ENCODE measurements at regions not wholly inside any gene's neighbourhood (a gene's known extent, or its start where the extent isn't known, plus 50 kb on each side); places are given as distances from the start of the nearest gene placed in this dataset.

- Mint-ChIP-seq H3K27me3 (no peaks in the 10 kb centered on the region), H3K4me3 (no peak overlapping the region), H3K4me1 (no peaks in the 10 kb centered on the region), H3K36me3 (no peaks in the 10 kb centered on the region), H3K27ac (no peak overlapping the region), H3K9me3 (peaks cover 0 to 9% (median 2%) of the 10 kb centered on the region in 7 donors)
- ATAC-seq (ENCODE audit: low read depth in 2 of 2) = no peak
- DNase-seq = no peak
These were observed 874.1 kb downstream of the GRM8 start for GRCh38 chr7:126378642-126379041.

GRCh38 chr7:126370038-126370668 is 882.6 kb downstream of the GRM8 start:
- no peak overlapping the region for H3K4me3 Mint-ChIP-seq
- DNase-seq = no peak
- no peaks in the 10 kb centered on the region for H3K27me3 Mint-ChIP-seq
- H3K9me3 Mint-ChIP-seq = peaks cover 0 to 10% (median 1%) of the 10 kb centered on the region in 7 donors
- H3K36me3 Mint-ChIP-seq = no peaks in the 10 kb centered on the region
- no peaks in the 10 kb centered on the region for H3K4me1 Mint-ChIP-seq
- no peak overlapping the region for H3K27ac Mint-ChIP-seq
- no peak for ATAC-seq (ENCODE audit: low read depth in 2 of 2)

GRCh38 chr7:126362746-126363145 is 890.0 kb downstream of the GRM8 start:
- no peak for DNase-seq
- H3K36me3 Mint-ChIP-seq = no peaks in the 10 kb centered on the region
- peaks cover 0 to 9% (median 3%) of the 10 kb centered on the region in 7 donors for H3K9me3 Mint-ChIP-seq
- no peak overlapping the region for H3K4me3 Mint-ChIP-seq
- no peaks in the 10 kb centered on the region for H3K27me3 Mint-ChIP-seq
- H3K27ac Mint-ChIP-seq = no peak overlapping the region
- ATAC-seq (ENCODE audit: low read depth in 2 of 2) = no peak
- no peaks in the 10 kb centered on the region for H3K4me1 Mint-ChIP-seq

GRCh38 chr7:126361183-126361582 is 891.6 kb downstream of the GRM8 start:
- ATAC-seq (ENCODE audit: low read depth in 2 of 2) (no peak), DNase-seq (no peak)
- H3K27ac Mint-ChIP-seq = no peak overlapping the region
- no peak overlapping the region for H3K4me3 Mint-ChIP-seq
- no peaks in the 10 kb centered on the region for H3K4me1 Mint-ChIP-seq
- no peaks in the 10 kb centered on the region for H3K27me3 Mint-ChIP-seq
- H3K9me3 Mint-ChIP-seq = peaks cover 0 to 9% (median 3%) of the 10 kb centered on the region in 7 donors
- no peaks in the 10 kb centered on the region for H3K36me3 Mint-ChIP-seq

- ATAC-seq (ENCODE audit: low read depth in 2 of 2) = no peak
- Mint-ChIP-seq H3K27me3 (no peaks in the 10 kb centered on the region), H3K4me3 (no peak overlapping the region), H3K9me3 (peaks cover 0 to 10% (median 5%) of the 10 kb centered on the region in 7 donors), H3K4me1 (no peaks in the 10 kb centered on the region), H3K36me3 (no peaks in the 10 kb centered on the region), H3K27ac (no peak overlapping the region)
- no peak for DNase-seq
These were observed 912.9 kb downstream of the GRM8 start for GRCh38 chr7:126339813-126340212.

- Mint-ChIP-seq H3K27ac (no peak overlapping the region), H3K36me3 (no peaks in the 10 kb centered on the region), H3K4me3 (no peak overlapping the region), H3K27me3 (no peaks in the 10 kb centered on the region), H3K9me3 (peaks cover 0 to 35% (median 3%) of the 10 kb centered on the region in 7 donors), H3K4me1 (no peaks in the 10 kb centered on the region)
- DNase-seq (no peak), ATAC-seq (ENCODE audit: low read depth in 2 of 2) (no peak)
These were observed 947.1 kb downstream of the GRM8 start for GRCh38 chr7:126305671-126306070.

- Mint-ChIP-seq H3K27me3 (no peaks in the 10 kb centered on the region), H3K9me3 (peaks cover 0 to 35% (median 3%) of the 10 kb centered on the region in 7 donors), H3K4me1 (no peaks in the 10 kb centered on the region), H3K27ac (no peak overlapping the region), H3K4me3 (no peak overlapping the region), H3K36me3 (no peaks in the 10 kb centered on the region)
- DNase-seq = no peak
- no peak for ATAC-seq (ENCODE audit: low read depth in 2 of 2)
These were observed 948.8 kb downstream of the GRM8 start for GRCh38 chr7:126303926-126304325.

- DNase-seq (no peak), ATAC-seq (ENCODE audit: low read depth in 2 of 2) (no peak)
- peaks cover 0 to 35% (median 6%) of the 10 kb centered on the region in 7 donors for H3K9me3 Mint-ChIP-seq
- H3K27ac Mint-ChIP-seq = no peak overlapping the region
- H3K27me3 Mint-ChIP-seq = no peaks in the 10 kb centered on the region
- H3K36me3 Mint-ChIP-seq = no peaks in the 10 kb centered on the region
- no peak overlapping the region for H3K4me3 Mint-ChIP-seq
- H3K4me1 Mint-ChIP-seq = no peaks in the 10 kb centered on the region
These were observed 950.1 kb downstream of the GRM8 start for GRCh38 chr7:126302639-126303038.

- Mint-ChIP-seq H3K27ac (no peak overlapping the region), H3K27me3 (no peaks in the 10 kb centered on the region), H3K4me3 (no peak overlapping the region), H3K36me3 (no peaks in the 10 kb centered on the region), H3K4me1 (no peaks in the 10 kb centered on the region), H3K9me3 (peaks cover 0 to 8% (median 4%) of the 10 kb centered on the region in 7 donors)
- ATAC-seq (ENCODE audit: low read depth in 2 of 2) (no peak), DNase-seq (no peak)
These were observed 966.4 kb downstream of the GRM8 start for GRCh38 chr7:126286317-126286716.

GRCh38 chr7:126236261-126236660 is 1016.5 kb downstream of the GRM8 start:
- no peak overlapping the region for H3K4me3 Mint-ChIP-seq
- ATAC-seq (ENCODE audit: low read depth in 2 of 2) (no peak), DNase-seq (no peak)
- no peak overlapping the region for H3K27ac Mint-ChIP-seq
- H3K4me1 Mint-ChIP-seq = no peaks in the 10 kb centered on the region
- no peaks in the 10 kb centered on the region for H3K27me3 Mint-ChIP-seq
- no peaks in the 10 kb centered on the region for H3K36me3 Mint-ChIP-seq
- peaks cover 0 to 16% (median 3%) of the 10 kb centered on the region in 7 donors for H3K9me3 Mint-ChIP-seq

GRCh38 chr7:126228356-126229061 is 1024.2 kb downstream of the GRM8 start:
- no peaks in the 10 kb centered on the region for H3K4me1 Mint-ChIP-seq
- H3K27ac Mint-ChIP-seq = no peak overlapping the region
- no peak for ATAC-seq (ENCODE audit: low read depth in 2 of 2)
- DNase-seq = no peak
- H3K36me3 Mint-ChIP-seq = no peaks in the 10 kb centered on the region
- H3K4me3 Mint-ChIP-seq = no peak overlapping the region
- H3K9me3 Mint-ChIP-seq = peaks cover 0 to 12% (median 5%) of the 10 kb centered on the region in 7 donors
- no peaks in the 10 kb centered on the region for H3K27me3 Mint-ChIP-seq

GRCh38 chr7:126227643-126228042 is 1025.1 kb downstream of the GRM8 start:
- no peak overlapping the region for H3K4me3 Mint-ChIP-seq
- DNase-seq (no peak), ATAC-seq (ENCODE audit: low read depth in 2 of 2) (no peak)
- no peak overlapping the region for H3K27ac Mint-ChIP-seq
- H3K36me3 Mint-ChIP-seq = no peaks in the 10 kb centered on the region
- H3K27me3 Mint-ChIP-seq = no peaks in the 10 kb centered on the region
- no peaks in the 10 kb centered on the region for H3K4me1 Mint-ChIP-seq
- peaks cover 0 to 9% (median 5%) of the 10 kb centered on the region in 7 donors for H3K9me3 Mint-ChIP-seq

GRCh38 chr7:126227055-126227454 is 1025.7 kb downstream of the GRM8 start:
- H3K9me3 Mint-ChIP-seq = peaks cover 0 to 10% (median 5%) of the 10 kb centered on the region in 7 donors
- no peaks in the 10 kb centered on the region for H3K36me3 Mint-ChIP-seq
- H3K4me3 Mint-ChIP-seq = no peak overlapping the region
- DNase-seq = no peak
- no peak for ATAC-seq (ENCODE audit: low read depth in 2 of 2)
- no peaks in the 10 kb centered on the region for H3K4me1 Mint-ChIP-seq
- H3K27ac Mint-ChIP-seq = no peak overlapping the region
- H3K27me3 Mint-ChIP-seq = no peaks in the 10 kb centered on the region

- Mint-ChIP-seq H3K4me3 (no peak overlapping the region), H3K27me3 (no peaks in the 10 kb centered on the region), H3K9me3 (peaks cover 0 to 10% (median 5%) of the 10 kb centered on the region in 7 donors), H3K4me1 (no peaks in the 10 kb centered on the region), H3K36me3 (no peaks in the 10 kb centered on the region), H3K27ac (no peak overlapping the region)
- DNase-seq = no peak
- no peak for ATAC-seq (ENCODE audit: low read depth in 2 of 2)
These were observed 1029.0 kb downstream of the GRM8 start for GRCh38 chr7:126223729-126224128.

Measured in naive B cell (primary cell).